HEK293 (cell line): ENCODE measurements at regions not wholly inside any gene's neighbourhood (a gene's known extent, or its start where the extent isn't known, plus 50 kb on each side); places are given as distances from the start of the nearest gene placed in this dataset.

Experiments used
- RBAK ChIP-seq: fragments of 450-650 bp; formaldehyde crosslinking; IDR thresholded peaks from 2 replicates; pipeline ENCODE4 v1.5.1; 2016; ENCODE audit warnings: missing biosample characterization, missing genetic modification characterization
- TF ChIP-seq, protein P1 (sequence below): fragments of 450-650 bp; IDR thresholded peaks from 2 replicates; pipeline ENCODE4 v1.5.1; 2018; ENCODE audit warnings: missing biosample characterization, missing genetic modification characterization
- TF ChIP-seq, protein P2 (sequence below): fragments of 450-650 bp; formaldehyde crosslinking; IDR thresholded peaks from 2 replicates; pipeline ENCODE4 v1.5.1; 2016; ENCODE audit warnings: missing biosample characterization, missing genetic modification characterization

DNA sequence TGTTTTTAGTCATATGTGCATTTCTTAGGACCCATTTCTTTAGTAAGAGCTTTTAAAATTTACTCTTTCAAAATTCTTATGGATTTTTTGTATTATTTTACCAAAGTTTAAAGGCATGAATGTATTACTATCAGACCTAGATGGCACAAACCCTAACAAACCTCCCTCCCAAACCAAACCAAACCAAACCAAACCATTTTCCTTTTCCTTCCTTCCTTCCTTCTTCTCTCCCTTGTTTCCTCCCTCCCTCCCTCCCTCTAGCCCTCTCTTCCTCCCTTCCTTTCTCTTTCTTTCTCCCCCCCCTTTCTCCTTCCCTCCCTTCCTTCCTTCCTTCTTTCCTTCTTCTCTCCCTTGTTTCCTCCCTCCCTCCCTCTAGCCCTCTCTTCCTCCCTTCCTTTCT lies 1001.8 kb upstream of the CITED2 start:
- TF ChIP-seq, protein P1, sequence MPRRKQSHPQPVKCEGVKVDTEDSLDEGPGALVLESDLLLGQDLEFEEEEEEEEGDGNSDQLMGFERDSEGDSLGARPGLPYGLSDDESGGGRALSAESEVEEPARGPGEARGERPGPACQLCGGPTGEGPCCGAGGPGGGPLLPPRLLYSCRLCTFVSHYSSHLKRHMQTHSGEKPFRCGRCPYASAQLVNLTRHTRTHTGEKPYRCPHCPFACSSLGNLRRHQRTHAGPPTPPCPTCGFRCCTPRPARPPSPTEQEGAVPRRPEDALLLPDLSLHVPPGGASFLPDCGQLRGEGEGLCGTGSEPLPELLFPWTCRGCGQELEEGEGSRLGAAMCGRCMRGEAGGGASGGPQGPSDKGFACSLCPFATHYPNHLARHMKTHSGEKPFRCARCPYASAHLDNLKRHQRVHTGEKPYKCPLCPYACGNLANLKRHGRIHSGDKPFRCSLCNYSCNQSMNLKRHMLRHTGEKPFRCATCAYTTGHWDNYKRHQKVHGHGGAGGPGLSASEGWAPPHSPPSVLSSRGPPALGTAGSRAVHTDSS (tag by site-specific recombination), result no peak
- no peak for TF ChIP-seq RBAK (tag by site-specific recombination)
- TF ChIP-seq, protein P2, sequence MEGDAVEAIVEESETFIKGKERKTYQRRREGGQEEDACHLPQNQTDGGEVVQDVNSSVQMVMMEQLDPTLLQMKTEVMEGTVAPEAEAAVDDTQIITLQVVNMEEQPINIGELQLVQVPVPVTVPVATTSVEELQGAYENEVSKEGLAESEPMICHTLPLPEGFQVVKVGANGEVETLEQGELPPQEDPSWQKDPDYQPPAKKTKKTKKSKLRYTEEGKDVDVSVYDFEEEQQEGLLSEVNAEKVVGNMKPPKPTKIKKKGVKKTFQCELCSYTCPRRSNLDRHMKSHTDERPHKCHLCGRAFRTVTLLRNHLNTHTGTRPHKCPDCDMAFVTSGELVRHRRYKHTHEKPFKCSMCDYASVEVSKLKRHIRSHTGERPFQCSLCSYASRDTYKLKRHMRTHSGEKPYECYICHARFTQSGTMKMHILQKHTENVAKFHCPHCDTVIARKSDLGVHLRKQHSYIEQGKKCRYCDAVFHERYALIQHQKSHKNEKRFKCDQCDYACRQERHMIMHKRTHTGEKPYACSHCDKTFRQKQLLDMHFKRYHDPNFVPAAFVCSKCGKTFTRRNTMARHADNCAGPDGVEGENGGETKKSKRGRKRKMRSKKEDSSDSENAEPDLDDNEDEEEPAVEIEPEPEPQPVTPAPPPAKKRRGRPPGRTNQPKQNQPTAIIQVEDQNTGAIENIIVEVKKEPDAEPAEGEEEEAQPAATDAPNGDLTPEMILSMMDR, result no peak
